HG03460 (cell line): ENCODE measurements at regions not wholly inside any gene's neighbourhood (a gene's known extent, or its start where the extent isn't known, plus 50 kb on each side); places are given as distances from the start of the nearest gene placed in this dataset.

ENCODE experiments used
- ATAC-seq: cut with Tn5 transposase; IDR thresholded peaks from one replicate; pipeline ENCODE4 v1.9.1; 2021; ENCODE audit not compliant: unreplicated experiment

DNA sequence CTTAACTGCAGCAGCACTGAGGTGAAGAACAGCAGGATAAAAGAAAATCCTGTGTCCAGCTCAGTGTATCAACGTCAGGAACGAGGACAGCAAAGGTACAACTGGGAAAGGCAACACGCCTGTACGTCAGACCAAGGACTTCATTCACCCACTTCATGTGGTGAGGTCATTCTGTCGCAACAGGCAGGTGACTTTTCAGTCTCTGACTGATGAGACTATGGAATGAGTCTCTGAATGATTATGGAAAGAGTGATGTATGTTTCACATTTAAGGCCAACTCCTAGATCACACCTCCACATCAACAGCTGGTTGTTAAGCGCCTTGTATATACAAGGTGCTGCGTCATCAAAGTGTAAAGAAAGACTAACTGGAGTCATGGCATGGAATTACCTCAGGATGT, 297.6 kb upstream of the SP8 start:
- no peak for ATAC-seq

DNA sequence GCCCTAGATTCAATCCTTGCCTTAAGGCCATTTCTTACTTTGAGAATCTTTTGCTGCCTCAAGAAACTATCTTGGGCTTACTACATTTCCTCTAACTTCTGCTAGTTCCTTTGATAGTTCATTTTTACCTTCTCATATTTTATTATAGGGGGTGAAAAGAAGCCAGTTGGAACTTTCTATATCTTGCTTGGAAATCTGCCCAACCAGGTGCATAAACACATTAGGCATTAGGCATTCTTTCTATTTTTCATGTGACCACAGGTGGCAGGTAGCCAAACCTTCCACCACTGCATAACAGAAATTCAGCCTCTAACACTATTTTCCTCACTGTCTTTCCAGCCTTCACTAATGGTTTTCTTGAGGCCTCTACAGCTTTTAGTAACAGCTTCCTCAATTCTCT, 300.0 kb upstream of the SP8 start:
- no peak for ATAC-seq

GRCh38 chr7:21089653-21090052, 303.0 kb upstream of the SP8 start:
- ATAC-seq: no peak

- no peak for ATAC-seq
Observed at GRCh38 chr7:21092766-21093702, 306.3 kb upstream of the SP8 start.

GRCh38 chr7:21094589-21094988, 307.9 kb upstream of the SP8 start:
- ATAC-seq: no peak

GRCh38 chr7:21099432-21099831, 312.7 kb upstream of the SP8 start:
- ATAC-seq: peak; percentile 75

- ATAC-seq: no peak
Observed at GRCh38 chr7:21099955-21100354, 313.3 kb upstream of the SP8 start.

DNA sequence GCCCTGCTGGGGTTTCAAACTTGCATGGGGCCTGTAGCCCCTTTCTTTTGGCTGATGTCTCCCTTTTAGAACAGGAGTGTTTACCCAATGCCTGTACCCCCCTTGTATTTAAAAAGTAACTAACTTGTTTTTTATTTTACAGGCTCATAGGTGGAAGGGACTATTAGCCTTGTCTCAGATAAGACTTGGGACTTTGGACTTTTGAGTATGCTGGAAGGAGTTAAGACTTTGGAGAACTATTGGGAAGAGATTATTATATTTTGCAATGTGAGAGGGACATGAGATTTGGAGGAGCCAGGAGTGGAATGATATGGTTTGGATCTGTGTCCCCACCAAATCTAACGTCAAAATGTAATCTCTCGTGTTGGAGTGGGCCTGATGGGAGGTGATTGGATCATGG, 314.9 kb upstream of the SP8 start:
- no peak for ATAC-seq

DNA sequence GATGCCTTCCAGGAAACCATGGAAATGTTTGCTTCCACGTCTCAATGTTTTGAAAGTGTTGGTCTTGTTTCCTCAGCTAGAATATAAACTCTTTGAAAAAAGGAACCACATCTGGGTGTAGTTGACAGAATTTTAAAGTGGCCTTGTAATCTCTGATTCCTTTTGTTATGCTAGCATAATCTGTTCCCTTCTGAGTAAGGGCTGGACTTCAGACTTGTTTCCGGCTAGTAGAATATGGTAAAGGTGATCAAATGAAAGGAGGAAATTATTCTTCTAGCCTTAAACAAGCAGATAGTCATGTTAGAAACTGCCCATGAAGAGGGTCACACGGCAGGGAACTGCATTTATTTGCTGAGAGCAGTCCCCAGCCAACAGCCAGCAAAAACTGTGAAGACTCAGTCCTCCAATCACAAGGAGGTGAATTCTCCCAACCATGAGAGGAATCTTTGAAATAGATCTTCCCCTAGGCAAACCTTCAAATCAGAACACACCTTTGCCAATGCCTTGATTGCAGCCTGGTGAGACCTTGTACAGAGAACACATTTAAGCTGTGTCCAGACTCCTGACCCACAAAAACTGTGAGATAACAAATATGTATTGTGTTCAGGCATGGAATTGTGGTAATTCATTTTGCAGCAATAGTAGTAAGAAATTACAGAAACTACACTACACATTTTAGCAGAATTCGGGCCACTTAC, 316.9 kb upstream of the SP8 start:
- no peak for ATAC-seq

GRCh38 chr7:21104124-21104500, 317.4 kb upstream of the SP8 start:
- no peak for ATAC-seq

GRCh38 chr7:21106296-21106732, 319.6 kb upstream of the SP8 start:
- ATAC-seq: no peak

GRCh38 chr7:21107101-21107500, 320.4 kb upstream of the SP8 start:
- ATAC-seq: no peak

DNA sequence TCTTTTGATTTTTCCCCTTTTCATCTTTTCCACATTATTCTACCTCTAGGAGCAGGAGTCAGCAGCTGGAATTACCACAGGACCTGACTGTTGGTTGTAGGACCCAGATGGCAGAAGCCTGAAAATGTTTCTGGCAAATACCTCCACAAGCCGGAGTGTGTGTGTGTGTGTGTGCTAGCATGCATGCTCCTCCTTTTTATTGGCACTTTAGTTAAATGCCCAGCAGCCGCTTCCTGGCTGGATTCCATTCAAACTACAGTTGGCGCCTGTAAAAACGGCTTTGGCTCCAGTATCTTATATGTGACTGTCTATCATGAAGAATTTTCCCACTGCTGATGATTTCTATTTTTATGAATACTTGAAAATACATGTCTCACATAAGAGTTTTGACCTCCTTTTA, 319.7 kb upstream of the SP4 start:
- no peak for ATAC-seq

GRCh38 chr7:21113609-21114415, 314.1 kb upstream of the SP4 start:
- ATAC-seq: no peak

DNA sequence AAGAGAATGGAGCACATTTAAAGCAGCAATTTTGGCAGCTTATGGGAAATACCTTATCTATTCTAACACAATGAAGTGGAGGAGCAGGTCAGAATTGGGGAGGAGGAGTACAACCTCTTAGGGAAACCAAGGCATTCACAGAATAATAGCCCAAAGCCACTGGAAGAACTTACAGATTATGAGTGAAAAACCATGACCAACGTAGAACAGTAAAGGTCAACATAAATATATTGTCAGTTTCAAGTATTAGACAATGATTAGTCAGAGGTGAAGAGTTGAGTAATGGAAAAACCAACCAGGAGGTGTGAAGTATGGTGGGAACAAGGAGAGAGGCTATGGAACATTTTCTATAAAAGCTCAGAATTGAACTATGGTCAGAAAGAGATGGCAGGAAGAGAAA, 304.3 kb upstream of the SP4 start:
- ATAC-seq: no peak

GRCh38 chr7:21125297-21125696, 302.6 kb upstream of the SP4 start:
- no peak for ATAC-seq

DNA sequence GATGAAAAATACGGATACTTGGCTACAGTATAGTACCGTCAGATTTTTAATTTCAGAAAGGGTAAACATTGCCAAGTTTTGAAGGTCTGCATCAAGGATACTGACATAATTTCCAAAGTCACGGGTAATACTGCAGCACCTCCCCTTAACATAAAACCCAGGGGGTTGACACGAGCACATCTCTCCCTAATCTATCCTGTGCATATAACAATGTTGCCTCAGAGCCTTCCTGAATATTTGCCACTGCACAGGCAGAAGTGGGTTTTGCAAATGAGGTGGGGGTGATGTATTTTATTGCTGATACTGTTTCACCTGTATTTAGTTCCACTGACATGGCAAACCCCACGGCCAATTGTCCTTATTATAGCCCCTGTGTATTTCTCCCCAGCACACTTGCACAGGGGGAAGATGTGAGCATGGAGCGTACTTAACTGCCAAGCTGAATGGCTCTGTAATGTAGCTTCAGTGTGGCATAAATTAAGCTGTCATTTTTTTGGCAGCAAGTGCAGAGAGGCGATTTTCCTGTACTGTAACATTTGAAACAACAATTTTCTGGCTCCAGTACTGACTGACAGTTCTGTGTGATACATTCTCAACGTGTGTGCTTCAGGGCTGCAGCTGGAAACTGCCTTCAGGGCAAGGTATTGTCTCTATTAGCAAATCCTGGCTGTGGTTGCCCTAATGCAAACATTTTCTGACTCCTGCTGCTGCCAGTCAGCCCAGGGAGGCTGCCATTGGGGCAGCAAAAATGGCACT, 299.6 kb upstream of the SP4 start:
- no peak for ATAC-seq

DNA sequence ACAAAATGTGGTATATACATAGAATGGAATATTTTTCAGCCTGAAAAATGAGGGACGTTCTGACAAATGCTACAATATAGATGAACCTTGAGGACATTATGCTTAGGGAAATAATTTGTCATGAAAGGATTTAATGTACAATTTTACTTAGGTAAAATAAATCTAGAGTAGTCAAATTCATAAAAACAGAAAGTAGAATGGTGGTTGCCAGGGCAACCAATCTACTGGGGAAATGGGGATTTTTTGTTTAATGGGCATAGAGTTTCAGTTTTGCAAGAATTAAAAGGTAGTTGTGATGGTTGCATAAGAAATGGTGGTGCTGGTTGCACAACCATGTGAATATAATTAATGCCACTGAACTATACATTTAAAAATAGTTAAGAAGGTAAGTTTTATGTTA, 296.0 kb upstream of the SP4 start:
- no peak for ATAC-seq

- ATAC-seq: no peak
Observed at GRCh38 chr7:21134631-21135030, 293.3 kb upstream of the SP4 start.

GRCh38 chr7:21135437-21135836, 292.4 kb upstream of the SP4 start:
- no peak for ATAC-seq

DNA sequence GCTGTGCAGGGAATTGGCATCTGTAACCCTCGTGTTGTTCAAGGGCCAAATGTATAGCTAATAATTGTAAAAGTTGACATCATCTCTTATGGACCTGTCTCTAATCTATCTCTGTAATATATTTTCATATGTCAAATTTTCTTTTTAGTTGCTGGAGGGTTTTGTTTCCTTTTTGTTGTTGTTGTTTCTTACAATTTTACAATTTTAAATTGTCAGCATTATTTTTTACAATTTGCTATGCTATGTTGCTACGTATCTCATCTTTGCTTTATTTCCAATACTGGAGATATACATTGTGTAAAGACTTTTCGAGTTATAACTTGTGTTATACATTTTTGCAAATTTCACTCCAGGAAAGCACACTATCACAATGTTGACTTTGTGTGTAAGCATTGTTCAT, 290.2 kb upstream of the SP4 start:
- ATAC-seq: no peak
